ENCODE measurements at regions not wholly inside any gene's neighbourhood (a gene's known extent, or its start where the extent isn't known, plus 50 kb on each side); places are given as distances from the start of the nearest gene placed in this dataset.

DNA sequence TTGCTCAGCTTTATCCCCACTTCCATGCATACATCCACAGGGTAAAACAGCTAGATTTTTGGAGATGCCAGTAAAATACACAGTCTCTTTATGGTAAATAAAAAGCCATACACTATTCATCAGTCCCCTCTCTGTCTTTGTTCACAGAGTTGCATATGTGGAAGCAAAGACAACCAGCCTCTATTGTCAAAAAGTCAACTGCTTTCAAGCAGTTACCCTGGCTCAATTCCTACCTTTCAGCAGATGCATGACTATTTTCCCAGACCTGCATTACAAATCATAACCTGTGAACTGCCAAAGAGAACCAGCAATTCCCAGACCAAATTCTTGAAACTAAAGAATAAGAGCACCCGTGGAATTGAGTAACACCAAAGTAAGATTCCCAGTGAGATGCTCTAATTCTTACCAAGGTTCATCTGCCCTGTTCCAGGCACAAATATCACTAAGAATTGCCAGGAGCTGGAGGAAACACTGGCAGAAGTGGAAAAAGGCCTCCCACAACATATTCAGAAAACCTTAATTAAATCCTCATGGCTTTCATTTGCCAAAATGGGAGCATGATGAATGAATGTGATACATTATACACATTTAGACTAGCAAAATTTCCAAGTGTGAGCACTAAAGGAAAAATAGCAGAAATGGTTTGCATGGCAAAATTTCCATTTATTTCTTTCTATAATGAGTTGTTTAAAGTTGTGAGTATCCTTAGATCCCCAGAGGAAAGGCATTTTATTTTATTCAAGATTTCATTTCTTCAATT is 391.2 kb upstream of the ADGRL3 start:
- TF ChIP-seq, protein P1, sequence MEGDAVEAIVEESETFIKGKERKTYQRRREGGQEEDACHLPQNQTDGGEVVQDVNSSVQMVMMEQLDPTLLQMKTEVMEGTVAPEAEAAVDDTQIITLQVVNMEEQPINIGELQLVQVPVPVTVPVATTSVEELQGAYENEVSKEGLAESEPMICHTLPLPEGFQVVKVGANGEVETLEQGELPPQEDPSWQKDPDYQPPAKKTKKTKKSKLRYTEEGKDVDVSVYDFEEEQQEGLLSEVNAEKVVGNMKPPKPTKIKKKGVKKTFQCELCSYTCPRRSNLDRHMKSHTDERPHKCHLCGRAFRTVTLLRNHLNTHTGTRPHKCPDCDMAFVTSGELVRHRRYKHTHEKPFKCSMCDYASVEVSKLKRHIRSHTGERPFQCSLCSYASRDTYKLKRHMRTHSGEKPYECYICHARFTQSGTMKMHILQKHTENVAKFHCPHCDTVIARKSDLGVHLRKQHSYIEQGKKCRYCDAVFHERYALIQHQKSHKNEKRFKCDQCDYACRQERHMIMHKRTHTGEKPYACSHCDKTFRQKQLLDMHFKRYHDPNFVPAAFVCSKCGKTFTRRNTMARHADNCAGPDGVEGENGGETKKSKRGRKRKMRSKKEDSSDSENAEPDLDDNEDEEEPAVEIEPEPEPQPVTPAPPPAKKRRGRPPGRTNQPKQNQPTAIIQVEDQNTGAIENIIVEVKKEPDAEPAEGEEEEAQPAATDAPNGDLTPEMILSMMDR (conservative IDR thresholded peaks at IDR 0.05 in 1 of 2, IDR thresholded peaks at IDR 0.05 in 1 of 2; ENCODE audit: extremely low read depth in 1 of 2, insufficient read depth in 1 of 2, low read depth in 1 of 2, low read length in 2 of 2): no peak
- no peak for TF ChIP-seq EZH2 (IDR thresholded peaks at IDR 0.05; ENCODE audit: borderline replicate concordance, low read length)

All from mammary epithelial cell (primary cell).